Colonic mucosa (tissue), 4 donors: ENCODE measurements at regions not wholly inside any gene's neighbourhood (a gene's known extent, or its start where the extent isn't known, plus 50 kb on each side); places are given as distances from the start of the nearest gene placed in this dataset.

ENCODE experiments used
- DNase-seq: peaks from one replicate; pipeline ENCODE4 v3.0.0-alpha.2; 2020
- H3K27ac ChIP-seq: fragments of 200-600 bp; one replicate; pipeline ENCODE4 v1.8.0; 2021
- H3K27me3 ChIP-seq: fragments of 200-600 bp; one replicate; pipeline ENCODE4 v1.8.0; 2021
- H3K36me3 ChIP-seq: fragments of 200-600 bp; one replicate; pipeline ENCODE4 v1.8.0; 2021
- H3K4me1 ChIP-seq: fragments of 200-600 bp; one replicate; pipeline ENCODE4 v1.8.0; 2021; ENCODE audit warnings: mild to moderate bottlenecking
- H3K4me3 ChIP-seq: fragments of 200-600 bp; one replicate; pipeline ENCODE4 v1.8.0; 2021
- H3K9ac ChIP-seq, 2 donors: one replicate each; pipeline ENCODE4 v1.7.0; 2013; ENCODE audit warnings: control low read depth in 2 of 2, low read depth in 2 of 2, low read length in 2 of 2
- H3K9me3 ChIP-seq: fragments of 200-600 bp; one replicate; pipeline ENCODE4 v1.8.0; 2021
- intact Hi-C: fragments of 100-400 bp; cut with DNase I; formaldehyde crosslinking; loops from one replicate; pipeline ENCODE4 v1.14.1; 2022
- TF ChIP-seq, protein P1 (sequence below): fragments of 200-600 bp; IDR thresholded peaks from one replicate; pipeline ENCODE4 v1.8.0; 2022; ENCODE audit warnings: antibody characterized with exemption, mild to moderate bottlenecking
- donor health status: healthy.
- donor health status: DM: no; HTN: no; CAD: no.
- donor health status: DM: no; HTN: no; CAD: no.

DNA sequence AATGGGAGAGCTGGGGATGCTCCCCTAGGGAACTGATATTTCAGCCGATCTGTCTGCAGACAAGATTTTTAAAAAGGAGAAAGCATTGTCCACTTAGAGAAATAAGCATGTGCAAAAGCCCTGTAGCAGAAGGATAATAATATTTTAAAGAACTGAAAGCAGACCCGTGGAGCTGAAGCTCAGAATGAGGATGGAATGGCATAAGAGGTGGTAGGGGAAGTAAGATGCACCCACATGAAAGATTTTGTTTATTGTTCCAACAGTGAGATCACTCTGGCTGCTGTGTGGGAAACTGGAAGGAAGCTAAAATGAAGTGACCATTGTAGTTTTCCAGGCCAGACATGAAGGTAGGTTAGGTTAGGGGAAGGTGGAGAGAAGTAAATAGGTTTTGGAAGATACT is 266.4 kb upstream of the PRDM1 start:
- Histone ChIP-seq H3K4me1 (no peaks in the 10 kb centered on the region), H3K9me3 (no peaks in the 10 kb centered on the region), H3K4me3 (no peak overlapping the region), H3K27ac (no peak overlapping the region), H3K36me3 (no peaks in the 10 kb centered on the region), H3K9ac (no peak overlapping the region), H3K27me3 (no peaks in the 10 kb centered on the region)
- DNase-seq: no peak
- intact Hi-C loops: no loop called here
- TF ChIP-seq, protein P1, sequence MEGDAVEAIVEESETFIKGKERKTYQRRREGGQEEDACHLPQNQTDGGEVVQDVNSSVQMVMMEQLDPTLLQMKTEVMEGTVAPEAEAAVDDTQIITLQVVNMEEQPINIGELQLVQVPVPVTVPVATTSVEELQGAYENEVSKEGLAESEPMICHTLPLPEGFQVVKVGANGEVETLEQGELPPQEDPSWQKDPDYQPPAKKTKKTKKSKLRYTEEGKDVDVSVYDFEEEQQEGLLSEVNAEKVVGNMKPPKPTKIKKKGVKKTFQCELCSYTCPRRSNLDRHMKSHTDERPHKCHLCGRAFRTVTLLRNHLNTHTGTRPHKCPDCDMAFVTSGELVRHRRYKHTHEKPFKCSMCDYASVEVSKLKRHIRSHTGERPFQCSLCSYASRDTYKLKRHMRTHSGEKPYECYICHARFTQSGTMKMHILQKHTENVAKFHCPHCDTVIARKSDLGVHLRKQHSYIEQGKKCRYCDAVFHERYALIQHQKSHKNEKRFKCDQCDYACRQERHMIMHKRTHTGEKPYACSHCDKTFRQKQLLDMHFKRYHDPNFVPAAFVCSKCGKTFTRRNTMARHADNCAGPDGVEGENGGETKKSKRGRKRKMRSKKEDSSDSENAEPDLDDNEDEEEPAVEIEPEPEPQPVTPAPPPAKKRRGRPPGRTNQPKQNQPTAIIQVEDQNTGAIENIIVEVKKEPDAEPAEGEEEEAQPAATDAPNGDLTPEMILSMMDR: no peak

DNA sequence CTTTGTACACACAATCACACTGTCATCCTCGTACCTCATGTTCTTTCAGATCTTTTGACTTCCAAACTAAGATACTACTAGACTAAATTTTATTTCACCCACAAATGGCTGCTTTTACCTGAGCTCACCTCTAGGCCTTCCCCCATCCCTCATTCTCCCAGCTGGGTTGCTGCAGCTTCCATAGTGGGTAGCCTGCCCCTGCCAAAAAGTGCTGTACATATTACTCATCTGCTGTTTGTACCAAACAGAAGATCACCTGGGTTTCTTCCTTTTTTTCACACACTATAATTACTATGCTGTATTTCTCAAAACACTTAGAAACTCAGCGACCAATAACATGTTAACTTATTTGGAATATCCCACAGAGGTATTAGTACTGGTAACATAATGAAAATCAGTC is 267.6 kb upstream of the PRDM1 start:
- Histone ChIP-seq H3K36me3 (no peaks in the 10 kb centered on the region), H3K9me3 (no peaks in the 10 kb centered on the region), H3K4me3 (no peak overlapping the region), H3K9ac (no peak overlapping the region), H3K4me1 (no peaks in the 10 kb centered on the region), H3K27me3 (no peaks in the 10 kb centered on the region), H3K27ac (no peak overlapping the region)
- intact Hi-C loops: no loop called here
- DNase-seq: no peak
- TF ChIP-seq, protein P1: no peak

DNA sequence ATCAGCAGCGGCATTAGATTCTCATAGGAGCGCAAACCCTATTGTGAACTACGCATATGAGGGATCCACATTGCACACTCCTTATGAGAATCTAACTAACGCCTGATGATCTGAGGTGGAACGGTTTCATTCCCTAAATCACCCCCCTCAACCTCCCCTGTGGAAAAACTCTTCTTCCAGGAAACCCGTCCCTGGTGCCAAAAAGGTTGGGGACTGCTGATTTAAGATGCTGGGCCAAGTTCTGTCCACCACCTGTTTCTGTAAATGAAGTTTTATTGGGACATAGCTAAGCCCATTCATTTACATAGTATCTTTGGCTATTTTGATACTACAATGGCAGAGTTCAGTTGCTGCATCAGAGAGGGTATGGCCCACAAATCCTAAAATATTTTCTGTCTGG is 268.2 kb upstream of the PRDM1 start:
- Histone ChIP-seq H3K9ac (no peak overlapping the region), H3K4me3 (no peak overlapping the region), H3K27ac (no peak overlapping the region), H3K36me3 (no peaks in the 10 kb centered on the region), H3K27me3 (no peaks in the 10 kb centered on the region), H3K4me1 (no peaks in the 10 kb centered on the region), H3K9me3 (no peaks in the 10 kb centered on the region)
- intact Hi-C loops: no loop called here
- TF ChIP-seq, protein P1: no peak
- DNase-seq: no peak

DNA sequence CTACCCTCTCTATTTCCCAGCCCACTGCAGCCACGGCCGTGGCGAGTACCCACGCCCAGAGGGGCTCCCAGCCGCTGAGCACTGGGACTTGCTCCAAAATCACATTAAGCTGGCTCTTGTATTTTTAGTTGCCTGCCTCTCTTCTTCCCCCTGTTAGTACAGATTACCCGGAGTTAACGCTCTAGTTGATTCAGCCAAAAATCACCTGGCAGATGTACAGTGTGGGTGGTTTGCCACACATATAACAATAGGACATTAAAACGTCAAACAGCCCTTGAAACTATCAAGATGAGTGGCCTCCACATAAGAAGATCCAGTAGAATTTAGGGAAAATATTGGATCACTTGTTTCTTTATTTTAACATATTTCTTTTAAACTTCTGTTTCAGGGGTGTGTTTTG is 268.8 kb upstream of the PRDM1 start:
- H3K27me3 ChIP-seq: no peaks in the 10 kb centered on the region
- TF ChIP-seq, protein P1: no peak
- intact Hi-C loops: no loop called here
- no peak for DNase-seq
- H3K9me3 ChIP-seq: no peaks in the 10 kb centered on the region
- H3K9ac ChIP-seq: no peak overlapping the region
- no peaks in the 10 kb centered on the region for H3K36me3 ChIP-seq
- H3K4me3 ChIP-seq: no peak overlapping the region
- H3K27ac ChIP-seq: no peak overlapping the region
- H3K4me1 ChIP-seq: no peaks in the 10 kb centered on the region

DNA sequence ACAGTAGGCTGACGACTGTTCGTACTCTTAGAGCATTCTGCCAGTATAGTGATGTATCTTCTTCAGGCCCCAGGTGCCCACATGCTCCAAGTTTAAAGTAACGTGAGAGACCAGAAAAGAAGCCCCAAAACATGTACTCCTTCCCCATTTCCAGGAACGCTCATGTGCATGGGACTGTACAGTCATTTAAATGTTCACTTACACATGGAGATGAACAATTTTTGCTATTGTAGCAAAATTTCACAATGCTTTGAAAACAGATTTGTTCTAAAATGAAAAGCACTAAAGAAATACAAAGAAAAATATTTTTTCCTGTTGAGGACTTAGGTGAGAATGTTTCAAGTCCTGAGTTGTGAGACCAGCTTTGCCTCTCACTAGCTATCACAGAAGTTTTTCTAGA is 269.3 kb upstream of the PRDM1 start:
- no peaks in the 10 kb centered on the region for H3K4me1 ChIP-seq
- intact Hi-C loops: no loop called here
- no peaks in the 10 kb centered on the region for H3K9me3 ChIP-seq
- H3K27me3 ChIP-seq: no peaks in the 10 kb centered on the region
- DNase-seq: no peak
- no peak overlapping the region for H3K9ac ChIP-seq
- no peak overlapping the region for H3K27ac ChIP-seq
- H3K4me3 ChIP-seq: no peak overlapping the region
- no peaks in the 10 kb centered on the region for H3K36me3 ChIP-seq
- TF ChIP-seq, protein P1: no peak
